ENCODE measurements at regions not wholly inside any gene's neighbourhood (a gene's known extent, or its start where the extent isn't known, plus 50 kb on each side); places are given as distances from the start of the nearest gene placed in this dataset.

GRCh38 chr5:8386719-8387288 lies 517.9 kb downstream of the MTRR start:
- Histone ChIP-seq H3K36me3 (ENCODE audit: control insufficient read depth in 2 of 4, insufficient read depth in 4 of 4, low read length in 3 of 4) (no peaks in the 10 kb centered on the region), H3K4me3 (ENCODE audit: extremely low read depth in 1 of 4, insufficient read depth in 2 of 4, low read depth in 3 of 4, low read length in 4 of 4) (no peak overlapping the region), H3K4me1 (replicated peaks in 1 of 4; ENCODE audit: control insufficient read depth in 3 of 4, insufficient read depth in 4 of 4, low read length in 3 of 4) (no peaks in the 10 kb centered on the region), H3K18ac (ENCODE audit: extremely low read depth, low read length) (no peak overlapping the region), H3K9me3 (ENCODE audit: insufficient read depth in 2 of 2, low read depth in 1 of 2, low read length in 1 of 2) (no peaks in the 10 kb centered on the region), H4K91ac (replicated peaks; ENCODE audit: insufficient read length, low read length) (no peak overlapping the region), H4K20me1 (replicated peaks in 1 of 2; ENCODE audit: control insufficient read depth in 1 of 2, insufficient read depth in 2 of 2, low read length in 2 of 2) (no peaks in the 10 kb centered on the region), H3K9ac (replicated peaks in 1 of 4; ENCODE audit: extremely low read depth in 1 of 4, low read depth in 3 of 4, low read length in 3 of 4) (no peak overlapping the region), H4K5ac (ENCODE audit: insufficient read length, low read depth, low read length) (no peak overlapping the region), H3K27ac (ENCODE audit: low read depth, low read length) (no peak overlapping the region), H3K79me2 (ENCODE audit: control insufficient read depth in 1 of 2, insufficient read depth in 2 of 2, low read length in 2 of 2) (no peaks in the 10 kb centered on the region), H2BK12ac (ENCODE audit: low read depth, low read length) (no peak overlapping the region), H3K4me2 (ENCODE audit: insufficient read depth in 1 of 2, low read depth in 2 of 2, low read length in 2 of 2) (no peak overlapping the region), H2AFZ (ENCODE audit: low read length) (no peak overlapping the region), H3K14ac (ENCODE audit: insufficient read length) (no peak overlapping the region), H2BK120ac (replicated peaks; ENCODE audit: low read depth, low read length) (no peak overlapping the region), H3K56ac (replicated peaks; ENCODE audit: insufficient read length, low read depth, low read length) (no peak overlapping the region), H3K79me1 (ENCODE audit: low read depth, low read length) (no peaks in the 10 kb centered on the region), H3K4ac (replicated peaks; ENCODE audit: insufficient read length, low read depth, low read length) (no peak overlapping the region), H3K23me2 (ENCODE audit: low read depth, low read length) (no peaks in the 10 kb centered on the region), H2BK15ac (ENCODE audit: low read length) (no peak overlapping the region), H2BK5ac (ENCODE audit: low read depth, low read length) (no peak overlapping the region), H3K23ac (ENCODE audit: insufficient read length) (no peak overlapping the region), H2AK5ac (ENCODE audit: low read depth, low read length) (no peak overlapping the region), H3K27me3 (replicated peaks in 1 of 4; ENCODE audit: control insufficient read depth in 3 of 4, extremely low read depth in 1 of 4, insufficient read depth in 3 of 4, low read length in 3 of 4) (no peaks in the 10 kb centered on the region), H4K8ac (ENCODE audit: extremely low read depth, insufficient read depth, low read length) (no peak overlapping the region), H2BK20ac (ENCODE audit: low read length) (no peak overlapping the region)
- POLR2A ChIA-PET (ENCODE audit: partially characterized antibody) = no interaction called here
- CTCF ChIA-PET (ENCODE audit: partially characterized antibody) = interaction anchor here (0.7 kb wide), 1 partner anchor 287 kb away, joined by 3 read pairs; no protein-coding TSS in a partner anchor
- TF ChIP-seq SRF (IDR thresholded peaks at IDR 0.05; ENCODE audit: low read depth, low read length) = no peak
- no peak for TF ChIP-seq BRCA1 (IDR thresholded peaks at IDR 0.05; ENCODE audit: low read depth, low read length)
- no peak for TF ChIP-seq E2F6 (IDR thresholded peaks at IDR 0.05)
- TF ChIP-seq YY1 (IDR thresholded peaks at IDR 0.05; ENCODE audit: low read depth, low read length) = no peak
- FAIRE-seq (no peak), DNase-seq (ENCODE audit: low read depth in 1 of 2, low spot score in 2 of 2) (no peak)
- WGBS, 2 experiments (ENCODE audit: extremely low coverage in 1 of 2, insufficient coverage in 1 of 2, insufficient read length in 1 of 2, insufficient replicate concordance in 2 of 2, low coverage in 1 of 2, low lambda C conversion rate in 2 of 2, missing lambda C conversion rate in 1 of 2) = 84% methylated on average over 2 of the region's 2 CpGs; no CpG with 5 or more reads in 1 of the 2 experiments

Data from H1 (cell line).